T-cell (primary cell): ENCODE measurements at regions not wholly inside any gene's neighbourhood (a gene's known extent, or its start where the extent isn't known, plus 50 kb on each side); places are given as distances from the start of the nearest gene placed in this dataset.

ENCODE experiments used
- ATAC-seq, 4 experiments: fragments of 200-7000 bp in 3 of 4; fragments of 150-1000 bp in 1 of 4; cut with Tn5 transposase; replicated peaks in 1 of 4; 1 replicate in 3 of 4; 2 replicates in 1 of 4; pipeline ENCODE4 v1.10.0; 2021; ENCODE audit warnings: moderate library complexity in 3 of 4, mild to moderate bottlenecking in 2 of 4, moderate number of reproducible peaks in 1 of 4
- CTCF ChIA-PET, 2 donors: fragments of 300-600 bp; sonication (Branson Sonifier 250); formaldehyde crosslinking; loops; one replicate each; lab custom pipeline; 2022; ENCODE audit warnings: antibody characterized with exemption in 2 of 2; lab: Charles Lee
- POLR2A ChIA-PET, 2 donors: fragments of 300-600 bp; sonication (Branson Sonifier 250); formaldehyde crosslinking; loops; one replicate each; lab custom pipeline; 2022; ENCODE audit warnings: antibody characterized with exemption in 2 of 2; lab: Charles Lee
- DNase-seq, 35 experiments: peaks; one replicate each; pipeline versions ENCODE4 v3.0.0 to v3.0.0-alpha.2; 2013 to 2023
- H3K27ac ChIP-seq: one replicate; pipeline ENCODE4 v1.5.1; 2013; ENCODE audit warnings: low read length
- H3K27me3 ChIP-seq, 2 experiments: replicated peaks in 1 of 2; 1 replicate in 1 of 2; 2 replicates in 1 of 2; pipeline versions ENCODE4 v1.6.1 to v1.7.0; 2013; ENCODE audit warnings: low read length in 1 of 2, mixed read lengths in 1 of 2; ENCODE audit not compliant: control insufficient read depth in 2 of 2, insufficient read depth in 2 of 2; ENCODE audit errors: extremely low read depth in 1 of 2
- H3K36me3 ChIP-seq, 2 donors: 1 replicate in 1 of 2; 2 replicates in 1 of 2; pipeline versions ENCODE4 v1.6.1 to v1.7.0; 2013; ENCODE audit warnings: low read length in 1 of 2; ENCODE audit not compliant: control insufficient read depth in 2 of 2, insufficient read depth in 1 of 2; ENCODE audit errors: extremely low read depth in 1 of 2
- H3K4me1 ChIP-seq, 2 experiments: 1 replicate in 1 of 2; 2 replicates in 1 of 2; pipeline versions ENCODE4 v1.6.1 to v1.7.0; 2013; ENCODE audit warnings: low read length in 2 of 2, mixed read lengths in 1 of 2; ENCODE audit not compliant: insufficient read depth in 2 of 2, control insufficient read depth in 1 of 2; ENCODE audit errors: extremely low read depth in 1 of 2
- H3K4me3 ChIP-seq, 2 donors: 1 replicate in 1 of 2; 2 replicates in 1 of 2; pipeline versions ENCODE4 v1.5.1 to v1.7.0; 2013; ENCODE audit warnings: mild to moderate bottlenecking in 2 of 2, low read length in 1 of 2, moderate library complexity in 1 of 2; ENCODE audit not compliant: control insufficient read depth in 1 of 2; ENCODE audit errors: extremely low read depth in 1 of 2
- H3K9me3 ChIP-seq: 2 replicates; pipeline ENCODE4 v1.7.0; 2013
- H3K27ac Mint-ChIP-seq, 2 donors: one replicate each; pipeline ENCODE4 v1.8.0; 2020 to 2021; ENCODE audit warnings: mild to moderate bottlenecking in 2 of 2, mixed read lengths in 2 of 2
- H3K27me3 Mint-ChIP-seq, 2 donors: one replicate each; pipeline ENCODE4 v1.8.0; 2021 to 2022; ENCODE audit warnings: mixed read lengths in 2 of 2
- H3K36me3 Mint-ChIP-seq: one replicate; pipeline ENCODE4 v1.8.0; 2021; ENCODE audit warnings: mixed read lengths
- H3K4me1 Mint-ChIP-seq, 3 donors: one replicate each; pipeline ENCODE4 v1.8.0; 2020 to 2022; ENCODE audit warnings: mixed read lengths in 3 of 3, mild to moderate bottlenecking in 1 of 3
- H3K4me3 Mint-ChIP-seq, 3 donors: one replicate each; pipeline ENCODE4 v1.8.0; 2020 to 2022; ENCODE audit warnings: mild to moderate bottlenecking in 3 of 3, mixed read lengths in 3 of 3, moderate library complexity in 3 of 3
- H3K9me3 Mint-ChIP-seq, 3 donors: one replicate each; pipeline ENCODE4 v1.8.0; 2020 to 2022; ENCODE audit warnings: mixed read lengths in 3 of 3
- WGBS: methylation state at CpG from one replicate; pipeline ENCODE4 v1.1.5; 2013; ENCODE audit warnings: missing lambda C conversion rate; ENCODE audit not compliant: insufficient coverage; 5-methylcytosine and 5-hydroxymethylcytosine counted together

GRCh38 chr2:12415536-12415935 lies 301.2 kb upstream of the TRIB2 start:
- no peaks in the 10 kb centered on the region for H3K27me3 ChIP-seq
- H3K27ac ChIP-seq, result no peak overlapping the region
- no peaks in the 10 kb centered on the region for H3K36me3 Mint-ChIP-seq
- peak overlapping the region; percentile 41 to 52 for H3K27ac Mint-ChIP-seq
- peaks cover 0 to 2% (median 2%) of the 10 kb centered on the region in 3 donors for H3K9me3 Mint-ChIP-seq
- DNase-seq, result no peak
- WGBS, result no CpG with 5 or more reads among the region's 3 CpGs
- H3K9me3 ChIP-seq, result no peaks in the 10 kb centered on the region
- peaks cover 17 to 20% of the 10 kb centered on the region in 2 experiments for H3K4me1 ChIP-seq
- H3K27me3 Mint-ChIP-seq, result no peaks in the 10 kb centered on the region
- H3K4me3 Mint-ChIP-seq, result no peak overlapping the region
- ChIA-PET CTCF (interaction anchor here (0.6 to 1.9 kb wide), 6 partner anchors 10 to 301 kb away, joined by 3 to 9 read pairs (median 4); partner anchors contain the start of gene TRIB2 (in 2 of the 2)), POLR2A (no interaction called here)
- H3K4me1 Mint-ChIP-seq, result peaks cover 46 to 59% (median 47%) of the 10 kb centered on the region in 3 donors
- no peak for ATAC-seq
- no peak overlapping the region for H3K4me3 ChIP-seq
- no peaks in the 10 kb centered on the region for H3K36me3 ChIP-seq

- Mint-ChIP-seq H3K36me3 (no peaks in the 10 kb centered on the region), H3K4me1 (peaks cover 49 to 64% (median 53%) of the 10 kb centered on the region in 3 donors), H3K4me3 (peak overlapping the region in 1 of 3 donors; percentile 25), H3K27me3 (no peaks in the 10 kb centered on the region), H3K27ac (peak overlapping the region; percentile 34 to 37), H3K9me3 (no peaks in the 10 kb centered on the region)
- DNase-seq (peak; percentile 19 to 77 (median 50)), ATAC-seq (peak; percentile 77 to 89 (median 79))
- POLR2A ChIA-PET, result no interaction called here
- 0% methylated on average over 2 of the region's 6 CpGs for WGBS
- H3K9me3 ChIP-seq, result no peaks in the 10 kb centered on the region
- no peaks in the 10 kb centered on the region for H3K36me3 ChIP-seq
- no peaks in the 10 kb centered on the region for H3K27me3 ChIP-seq
- CTCF ChIA-PET, result interaction anchor here in 1 of 2 donors (0.6 to 1.0 kb wide), 2 partner anchors 300 to 519 kb away, joined by 3 read pairs; partner anchors contain the start of gene TRIB2
- no peak overlapping the region for H3K4me3 ChIP-seq
- H3K4me1 ChIP-seq, result peaks cover 17 to 20% of the 10 kb centered on the region in 2 experiments
- no peak overlapping the region for H3K27ac ChIP-seq
These were observed 300.1 kb upstream of the TRIB2 start for GRCh38 chr2:12416600-12416999.

- ChIA-PET POLR2A (no interaction called here), CTCF (interaction anchor here in 1 of 2 donors (0.6 kb wide), 1 partner anchor 298 kb away, joined by 4 read pairs; no protein-coding TSS in a partner anchor)
- Histone ChIP-seq H3K9me3 (no peaks in the 10 kb centered on the region), H3K36me3 (no peaks in the 10 kb centered on the region), H3K4me1 (peaks cover 13 to 15% of the 10 kb centered on the region in 2 experiments), H3K27ac (no peak overlapping the region), H3K27me3 (no peaks in the 10 kb centered on the region), H3K4me3 (no peak overlapping the region)
- peak overlapping the region in 1 of 2 donors; percentile 37 for H3K27ac Mint-ChIP-seq
- peaks cover 39 to 53% (median 52%) of the 10 kb centered on the region in 3 donors for H3K4me1 Mint-ChIP-seq
- H3K4me3 Mint-ChIP-seq, result no peak overlapping the region
- H3K27me3 Mint-ChIP-seq, result no peaks in the 10 kb centered on the region
- no peaks in the 10 kb centered on the region for H3K36me3 Mint-ChIP-seq
- ATAC-seq (no peak), DNase-seq (no peak)
- 100% methylated on average over 5 of the region's 6 CpGs for WGBS
- H3K9me3 Mint-ChIP-seq, result no peaks in the 10 kb centered on the region
These were observed 298.9 kb upstream of the TRIB2 start for GRCh38 chr2:12417786-12418185.

- ATAC-seq, result no peak
- no peaks in the 10 kb centered on the region for H3K27me3 ChIP-seq
These were observed 296.9 kb upstream of the TRIB2 start for GRCh38 chr2:12419803-12420202.

GRCh38 chr2:12421046-12421445 lies 295.7 kb upstream of the TRIB2 start:
- Histone ChIP-seq H3K36me3 (no peaks in the 10 kb centered on the region), H3K9me3 (no peaks in the 10 kb centered on the region), H3K27ac (no peak overlapping the region), H3K4me1 (peaks cover 10% of the 10 kb centered on the region in 2 experiments), H3K4me3 (no peak overlapping the region), H3K27me3 (no peaks in the 10 kb centered on the region)
- Mint-ChIP-seq H3K4me3 (no peak overlapping the region), H3K27ac (peak overlapping the region; percentile 2 to 51), H3K9me3 (no peaks in the 10 kb centered on the region), H3K36me3 (no peaks in the 10 kb centered on the region), H3K4me1 (peaks cover 29 to 58% (median 42%) of the 10 kb centered on the region in 3 donors), H3K27me3 (no peaks in the 10 kb centered on the region)
- ChIA-PET POLR2A (no interaction called here), CTCF (interaction anchor here in 1 of 2 donors (0.9 to 1.8 kb wide), 3 partner anchors 295 to 623 kb away, joined by 3 to 7 read pairs (median 4); no protein-coding TSS in a partner anchor)
- no peak for ATAC-seq
- no peak for DNase-seq
- WGBS, result 90% methylated on average over 2 of the region's 3 CpGs

More at GRCh38 chr2:12419803-12420202, 296.9 kb upstream of the TRIB2 start:
- no CpG with 5 or more reads among the region's 3 CpGs for WGBS
- H3K9me3 Mint-ChIP-seq, result no peaks in the 10 kb centered on the region
- H3K4me1 Mint-ChIP-seq, result peaks cover 33 to 61% (median 48%) of the 10 kb centered on the region in 3 donors
- H3K27me3 Mint-ChIP-seq, result no peaks in the 10 kb centered on the region
- H3K4me3 ChIP-seq, result no peak overlapping the region
- no peak overlapping the region for H3K27ac ChIP-seq
- no peaks in the 10 kb centered on the region for H3K36me3 Mint-ChIP-seq
- H3K27ac Mint-ChIP-seq, result peak overlapping the region; percentile 29 to 64
- H3K4me3 Mint-ChIP-seq, result no peak overlapping the region
- H3K36me3 ChIP-seq, result no peaks in the 10 kb centered on the region
- CTCF ChIA-PET, result interaction anchor here in 1 of 2 donors (1.8 kb wide), 1 partner anchor 512 kb away, joined by 7 read pairs; no protein-coding TSS in a partner anchor
- peaks cover 10% of the 10 kb centered on the region in 2 experiments for H3K4me1 ChIP-seq
- POLR2A ChIA-PET, result no interaction called here
- no peaks in the 10 kb centered on the region for H3K9me3 ChIP-seq
- DNase-seq, result no peak

GRCh38 chr2:12424219-12424618 lies 292.5 kb upstream of the TRIB2 start:
- H3K36me3 Mint-ChIP-seq, result no peaks in the 10 kb centered on the region
- ChIA-PET POLR2A (no interaction called here), CTCF (no interaction called here)
- H3K27me3 Mint-ChIP-seq, result no peaks in the 10 kb centered on the region
- no peak overlapping the region for H3K27ac Mint-ChIP-seq
- H3K4me1 Mint-ChIP-seq, result peaks cover 9 to 52% (median 22%) of the 10 kb centered on the region in 3 donors
- H3K27ac ChIP-seq, result no peak overlapping the region
- no peaks in the 10 kb centered on the region for H3K27me3 ChIP-seq
- DNase-seq (no peak), ATAC-seq (no peak)
- H3K4me1 ChIP-seq, result no peaks in the 10 kb centered on the region
- H3K4me3 Mint-ChIP-seq, result no peak overlapping the region
- 100% methylated on average over 1 of the region's 2 CpGs for WGBS
- H3K9me3 Mint-ChIP-seq, result no peaks in the 10 kb centered on the region
- H3K9me3 ChIP-seq, result no peaks in the 10 kb centered on the region
- H3K4me3 ChIP-seq, result no peak overlapping the region
- no peaks in the 10 kb centered on the region for H3K36me3 ChIP-seq
